NB4 (cell line): ENCODE measurements at regions not wholly inside any gene's neighbourhood (a gene's known extent, or its start where the extent isn't known, plus 50 kb on each side); places are given as distances from the start of the nearest gene placed in this dataset.

Source experiments
- POLR2A ChIP-seq: IDR thresholded peaks from 2 replicates; pipeline ENCODE4 v1.6.1; 2011; ENCODE audit warnings: mild to moderate bottlenecking; ENCODE audit not compliant: insufficient read length; ENCODE audit errors: extremely low read depth
- TF ChIP-seq, protein P1 (sequence below): IDR thresholded peaks from one replicate; pipeline ENCODE4 v1.5.1; 2012; ENCODE audit warnings: low read depth, low read length

DNA sequence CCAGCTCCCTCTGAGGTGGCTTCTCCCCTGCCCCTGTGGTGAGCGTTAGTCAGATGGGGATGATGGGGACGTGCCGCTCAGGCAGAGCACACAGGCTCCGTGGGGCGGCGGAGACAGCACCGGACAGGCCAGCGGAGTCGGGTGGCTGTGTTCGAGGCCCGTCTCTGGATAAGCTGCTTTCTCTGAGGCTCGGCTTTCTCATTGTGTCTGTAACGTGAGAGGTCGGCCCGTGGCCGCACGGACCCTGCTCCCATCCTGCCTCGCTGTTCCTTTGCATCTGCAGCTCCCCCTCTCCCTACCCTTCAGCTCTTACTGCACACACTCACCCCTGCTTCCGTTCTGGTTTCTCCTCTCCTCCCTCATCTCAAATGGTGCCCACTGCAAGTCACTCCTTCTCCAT, 62.5 kb downstream of the FAM43A start:
- TF ChIP-seq, protein P1, sequence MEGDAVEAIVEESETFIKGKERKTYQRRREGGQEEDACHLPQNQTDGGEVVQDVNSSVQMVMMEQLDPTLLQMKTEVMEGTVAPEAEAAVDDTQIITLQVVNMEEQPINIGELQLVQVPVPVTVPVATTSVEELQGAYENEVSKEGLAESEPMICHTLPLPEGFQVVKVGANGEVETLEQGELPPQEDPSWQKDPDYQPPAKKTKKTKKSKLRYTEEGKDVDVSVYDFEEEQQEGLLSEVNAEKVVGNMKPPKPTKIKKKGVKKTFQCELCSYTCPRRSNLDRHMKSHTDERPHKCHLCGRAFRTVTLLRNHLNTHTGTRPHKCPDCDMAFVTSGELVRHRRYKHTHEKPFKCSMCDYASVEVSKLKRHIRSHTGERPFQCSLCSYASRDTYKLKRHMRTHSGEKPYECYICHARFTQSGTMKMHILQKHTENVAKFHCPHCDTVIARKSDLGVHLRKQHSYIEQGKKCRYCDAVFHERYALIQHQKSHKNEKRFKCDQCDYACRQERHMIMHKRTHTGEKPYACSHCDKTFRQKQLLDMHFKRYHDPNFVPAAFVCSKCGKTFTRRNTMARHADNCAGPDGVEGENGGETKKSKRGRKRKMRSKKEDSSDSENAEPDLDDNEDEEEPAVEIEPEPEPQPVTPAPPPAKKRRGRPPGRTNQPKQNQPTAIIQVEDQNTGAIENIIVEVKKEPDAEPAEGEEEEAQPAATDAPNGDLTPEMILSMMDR, result no peak
- TF ChIP-seq POLR2A, result no peak
